T1000 (cell line): ENCODE measurements at regions not wholly inside any gene's neighbourhood (a gene's known extent, or its start where the extent isn't known, plus 50 kb on each side); places are given as distances from the start of the nearest gene placed in this dataset.

Source experiments
- DNase-seq: peaks from one replicate; lab custom pipeline; 2025; ENCODE audit warnings: mixed read lengths; lab: John Stamatoyannopoulos, UW

- no peak for DNase-seq
These were observed 55.2 kb downstream of the MAGEC2 start for GRCh38 chrX:142149919-142150318.

- no peak for DNase-seq
These were observed 70.6 kb downstream of the MAGEC2 start for GRCh38 chrX:142134533-142134932.

GRCh38 chrX:142096253-142096652 lies 108.8 kb downstream of the MAGEC2 start:
- DNase-seq: no peak

- no peak for DNase-seq
These were observed 109.3 kb downstream of the MAGEC2 start for GRCh38 chrX:142095651-142096245.

- DNase-seq: no peak
These were observed 115.9 kb downstream of the MAGEC2 start for GRCh38 chrX:142089193-142089592.

- DNase-seq: no peak
These were observed 120.5 kb downstream of the MAGEC2 start for GRCh38 chrX:142084611-142085010.

GRCh38 chrX:142076633-142077032 lies 128.5 kb downstream of the MAGEC2 start:
- DNase-seq: no peak

- DNase-seq: no peak
These were observed 136.7 kb downstream of the MAGEC2 start for GRCh38 chrX:142068365-142068764.

GRCh38 chrX:142060191-142060590 lies 144.9 kb downstream of the MAGEC2 start:
- DNase-seq: no peak

- no peak for DNase-seq
These were observed 150.4 kb downstream of the MAGEC1 start for GRCh38 chrX:142054094-142054493.

- no peak for DNase-seq
These were observed 148.5 kb downstream of the MAGEC1 start for GRCh38 chrX:142052238-142052637.

GRCh38 chrX:142043196-142043595 lies 139.5 kb downstream of the MAGEC1 start:
- no peak for DNase-seq

- DNase-seq: no peak
These were observed 137.2 kb downstream of the MAGEC1 start for GRCh38 chrX:142040906-142041305.

GRCh38 chrX:142036116-142036515 lies 132.4 kb downstream of the MAGEC1 start:
- DNase-seq: no peak

GRCh38 chrX:142005532-142005931 lies 101.8 kb downstream of the MAGEC1 start:
- no peak for DNase-seq

GRCh38 chrX:142002471-142002870 lies 98.8 kb downstream of the MAGEC1 start:
- DNase-seq: no peak

- DNase-seq: no peak
These were observed 98.2 kb downstream of the MAGEC1 start for GRCh38 chrX:142001934-142002333.

- peak; percentile 3 for DNase-seq
These were observed 86.1 kb downstream of the MAGEC1 start for GRCh38 chrX:141989815-141990214.

- no peak for DNase-seq
These were observed 85.4 kb downstream of the MAGEC1 start for GRCh38 chrX:141989134-141989533.

GRCh38 chrX:141982296-141982695 lies 78.6 kb downstream of the MAGEC1 start:
- DNase-seq: no peak

GRCh38 chrX:141975839-141976238 lies 72.1 kb downstream of the MAGEC1 start:
- DNase-seq: no peak

GRCh38 chrX:141969706-141970105 lies 66.0 kb downstream of the MAGEC1 start:
- DNase-seq: no peak

GRCh38 chrX:141960578-141960977 lies 56.9 kb downstream of the MAGEC1 start:
- no peak for DNase-seq
